ENCODE measurements at regions not wholly inside any gene's neighbourhood (a gene's known extent, or its start where the extent isn't known, plus 50 kb on each side); places are given as distances from the start of the nearest gene placed in this dataset.

DNA sequence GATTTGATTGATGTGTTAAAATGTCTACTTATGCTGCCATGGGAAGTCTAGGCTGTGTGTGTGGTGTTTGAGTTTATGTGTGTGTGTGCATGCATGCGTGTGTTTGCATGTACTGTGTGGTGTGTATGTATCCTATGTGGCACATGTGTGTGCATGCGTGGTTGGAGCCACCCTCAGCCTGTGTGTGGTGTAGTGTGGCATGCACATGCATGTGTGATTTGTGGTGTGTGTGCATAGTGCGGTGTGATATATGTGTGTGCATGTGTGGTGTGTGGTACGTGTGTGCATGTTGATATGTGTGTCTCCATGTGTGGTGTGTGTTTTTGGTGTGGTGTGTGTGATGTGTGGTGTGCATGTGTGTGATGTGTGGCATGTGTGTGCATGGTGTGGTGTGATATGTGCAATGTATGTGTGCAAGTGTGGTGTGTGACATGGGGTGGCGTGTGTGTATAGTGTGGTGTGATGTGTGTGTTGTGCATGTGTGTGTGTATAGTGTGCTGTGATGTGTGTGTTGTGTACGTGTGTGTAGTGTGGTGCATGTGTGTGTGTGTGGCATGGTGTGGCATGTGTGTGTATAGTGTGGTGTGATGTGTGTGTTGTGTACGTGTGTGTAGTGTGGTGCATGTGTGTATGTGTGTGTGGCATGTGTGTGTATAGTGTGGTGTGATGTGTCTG lies 66.6 kb upstream of the HDAC4 start (continued):
- TF ChIP-seq, protein P1, sequence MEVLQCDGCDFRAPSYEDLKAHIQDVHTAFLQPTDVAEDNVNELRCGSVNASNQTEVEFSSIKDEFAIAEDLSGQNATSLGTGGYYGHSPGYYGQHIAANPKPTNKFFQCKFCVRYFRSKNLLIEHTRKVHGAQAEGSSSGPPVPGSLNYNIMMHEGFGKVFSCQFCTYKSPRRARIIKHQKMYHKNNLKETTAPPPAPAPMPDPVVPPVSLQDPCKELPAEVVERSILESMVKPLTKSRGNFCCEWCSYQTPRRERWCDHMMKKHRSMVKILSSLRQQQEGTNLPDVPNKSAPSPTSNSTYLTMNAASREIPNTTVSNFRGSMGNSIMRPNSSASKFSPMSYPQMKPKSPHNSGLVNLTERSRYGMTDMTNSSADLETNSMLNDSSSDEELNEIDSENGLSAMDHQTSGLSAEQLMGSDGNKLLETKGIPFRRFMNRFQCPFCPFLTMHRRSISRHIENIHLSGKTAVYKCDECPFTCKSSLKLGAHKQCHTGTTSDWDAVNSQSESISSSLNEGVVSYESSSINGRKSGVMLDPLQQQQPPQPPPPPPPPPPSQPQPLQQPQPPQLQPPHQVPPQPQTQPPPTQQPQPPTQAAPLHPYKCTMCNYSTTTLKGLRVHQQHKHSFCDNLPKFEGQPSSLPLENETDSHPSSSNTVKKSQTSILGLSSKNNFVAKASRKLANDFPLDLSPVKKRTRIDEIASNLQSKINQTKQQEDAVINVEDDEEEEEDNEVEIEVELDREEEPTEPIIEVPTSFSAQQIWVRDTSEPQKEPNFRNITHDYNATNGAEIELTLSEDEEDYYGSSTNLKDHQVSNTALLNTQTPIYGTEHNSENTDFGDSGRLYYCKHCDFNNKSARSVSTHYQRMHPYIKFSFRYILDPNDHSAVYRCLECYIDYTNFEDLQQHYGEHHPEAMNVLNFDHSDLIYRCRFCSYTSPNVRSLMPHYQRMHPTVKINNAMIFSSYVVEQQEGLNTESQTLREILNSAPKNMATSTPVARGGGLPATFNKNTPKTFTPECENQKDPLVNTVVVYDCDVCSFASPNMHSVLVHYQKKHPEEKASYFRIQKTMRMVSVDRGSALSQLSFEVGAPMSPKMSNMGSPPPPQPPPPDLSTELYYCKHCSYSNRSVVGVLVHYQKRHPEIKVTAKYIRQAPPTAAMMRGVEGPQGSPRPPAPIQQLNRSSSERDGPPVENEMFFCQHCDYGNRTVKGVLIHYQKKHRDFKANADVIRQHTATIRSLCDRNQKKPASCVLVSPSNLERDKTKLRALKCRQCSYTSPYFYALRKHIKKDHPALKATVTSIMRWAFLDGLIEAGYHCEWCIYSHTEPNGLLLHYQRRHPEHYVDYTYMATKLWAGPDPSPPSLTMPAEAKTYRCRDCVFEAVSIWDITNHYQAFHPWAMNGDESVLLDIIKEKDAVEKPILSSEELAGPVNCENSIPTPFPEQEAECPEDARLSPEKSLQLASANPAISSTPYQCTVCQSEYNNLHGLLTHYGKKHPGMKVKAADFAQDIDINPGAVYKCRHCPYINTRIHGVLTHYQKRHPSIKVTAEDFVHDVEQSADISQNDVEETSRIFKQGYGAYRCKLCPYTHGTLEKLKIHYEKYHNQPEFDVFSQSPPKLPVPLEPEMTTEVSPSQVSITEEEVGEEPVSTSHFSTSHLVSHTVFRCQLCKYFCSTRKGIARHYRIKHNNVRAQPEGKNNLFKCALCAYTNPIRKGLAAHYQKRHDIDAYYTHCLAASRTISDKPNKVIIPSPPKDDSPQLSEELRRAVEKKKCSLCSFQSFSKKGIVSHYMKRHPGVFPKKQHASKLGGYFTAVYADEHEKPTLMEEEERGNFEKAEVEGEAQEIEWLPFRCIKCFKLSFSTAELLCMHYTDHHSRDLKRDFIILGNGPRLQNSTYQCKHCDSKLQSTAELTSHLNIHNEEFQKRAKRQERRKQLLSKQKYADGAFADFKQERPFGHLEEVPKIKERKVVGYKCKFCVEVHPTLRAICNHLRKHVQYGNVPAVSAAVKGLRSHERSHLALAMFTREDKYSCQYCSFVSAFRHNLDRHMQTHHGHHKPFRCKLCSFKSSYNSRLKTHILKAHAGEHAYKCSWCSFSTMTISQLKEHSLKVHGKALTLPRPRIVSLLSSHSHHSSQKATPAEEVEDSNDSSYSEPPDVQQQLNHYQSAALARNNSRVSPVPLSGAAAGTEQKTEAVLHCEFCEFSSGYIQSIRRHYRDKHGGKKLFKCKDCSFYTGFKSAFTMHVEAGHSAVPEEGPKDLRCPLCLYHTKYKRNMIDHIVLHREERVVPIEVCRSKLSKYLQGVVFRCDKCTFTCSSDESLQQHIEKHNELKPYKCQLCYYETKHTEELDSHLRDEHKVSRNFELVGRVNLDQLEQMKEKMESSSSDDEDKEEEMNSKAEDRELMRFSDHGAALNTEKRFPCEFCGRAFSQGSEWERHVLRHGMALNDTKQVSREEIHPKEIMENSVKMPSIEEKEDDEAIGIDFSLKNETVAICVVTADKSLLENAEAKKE (CRISPR knock-in tag; IDR thresholded peaks at IDR 0.05) = no peak
- TF ChIP-seq ZNF331 (CRISPR knock-in tag; IDR thresholded peaks at IDR 0.05; ENCODE audit: low read depth) (no peak), CREB1 (CRISPR knock-in tag; IDR thresholded peaks at IDR 0.05; ENCODE audit: low read depth) (no peak), ZNF114 (CRISPR knock-in tag; IDR thresholded peaks at IDR 0.05) (no peak), EZH2 (IDR thresholded peaks at IDR 0.05; ENCODE audit: low read depth, unreplicated experiment) (no peak), NANOG (IDR thresholded peaks at IDR 0.05; ENCODE audit: borderline replicate concordance) (no peak), EZH2phosphoT487 (IDR thresholded peaks at IDR 0.05; ENCODE audit: unreplicated experiment) (no peak), JUNB (IDR thresholded peaks at IDR 0.05; ENCODE audit: unreplicated experiment) (no peak)
- TF ChIP-seq, protein P2, sequence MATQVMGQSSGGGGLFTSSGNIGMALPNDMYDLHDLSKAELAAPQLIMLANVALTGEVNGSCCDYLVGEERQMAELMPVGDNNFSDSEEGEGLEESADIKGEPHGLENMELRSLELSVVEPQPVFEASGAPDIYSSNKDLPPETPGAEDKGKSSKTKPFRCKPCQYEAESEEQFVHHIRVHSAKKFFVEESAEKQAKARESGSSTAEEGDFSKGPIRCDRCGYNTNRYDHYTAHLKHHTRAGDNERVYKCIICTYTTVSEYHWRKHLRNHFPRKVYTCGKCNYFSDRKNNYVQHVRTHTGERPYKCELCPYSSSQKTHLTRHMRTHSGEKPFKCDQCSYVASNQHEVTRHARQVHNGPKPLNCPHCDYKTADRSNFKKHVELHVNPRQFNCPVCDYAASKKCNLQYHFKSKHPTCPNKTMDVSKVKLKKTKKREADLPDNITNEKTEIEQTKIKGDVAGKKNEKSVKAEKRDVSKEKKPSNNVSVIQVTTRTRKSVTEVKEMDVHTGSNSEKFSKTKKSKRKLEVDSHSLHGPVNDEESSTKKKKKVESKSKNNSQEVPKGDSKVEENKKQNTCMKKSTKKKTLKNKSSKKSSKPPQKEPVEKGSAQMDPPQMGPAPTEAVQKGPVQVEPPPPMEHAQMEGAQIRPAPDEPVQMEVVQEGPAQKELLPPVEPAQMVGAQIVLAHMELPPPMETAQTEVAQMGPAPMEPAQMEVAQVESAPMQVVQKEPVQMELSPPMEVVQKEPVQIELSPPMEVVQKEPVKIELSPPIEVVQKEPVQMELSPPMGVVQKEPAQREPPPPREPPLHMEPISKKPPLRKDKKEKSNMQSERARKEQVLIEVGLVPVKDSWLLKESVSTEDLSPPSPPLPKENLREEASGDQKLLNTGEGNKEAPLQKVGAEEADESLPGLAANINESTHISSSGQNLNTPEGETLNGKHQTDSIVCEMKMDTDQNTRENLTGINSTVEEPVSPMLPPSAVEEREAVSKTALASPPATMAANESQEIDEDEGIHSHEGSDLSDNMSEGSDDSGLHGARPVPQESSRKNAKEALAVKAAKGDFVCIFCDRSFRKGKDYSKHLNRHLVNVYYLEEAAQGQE (IDR thresholded peaks at IDR 0.05; ENCODE audit: unreplicated experiment) = no peak
- TF ChIP-seq, protein P3, sequence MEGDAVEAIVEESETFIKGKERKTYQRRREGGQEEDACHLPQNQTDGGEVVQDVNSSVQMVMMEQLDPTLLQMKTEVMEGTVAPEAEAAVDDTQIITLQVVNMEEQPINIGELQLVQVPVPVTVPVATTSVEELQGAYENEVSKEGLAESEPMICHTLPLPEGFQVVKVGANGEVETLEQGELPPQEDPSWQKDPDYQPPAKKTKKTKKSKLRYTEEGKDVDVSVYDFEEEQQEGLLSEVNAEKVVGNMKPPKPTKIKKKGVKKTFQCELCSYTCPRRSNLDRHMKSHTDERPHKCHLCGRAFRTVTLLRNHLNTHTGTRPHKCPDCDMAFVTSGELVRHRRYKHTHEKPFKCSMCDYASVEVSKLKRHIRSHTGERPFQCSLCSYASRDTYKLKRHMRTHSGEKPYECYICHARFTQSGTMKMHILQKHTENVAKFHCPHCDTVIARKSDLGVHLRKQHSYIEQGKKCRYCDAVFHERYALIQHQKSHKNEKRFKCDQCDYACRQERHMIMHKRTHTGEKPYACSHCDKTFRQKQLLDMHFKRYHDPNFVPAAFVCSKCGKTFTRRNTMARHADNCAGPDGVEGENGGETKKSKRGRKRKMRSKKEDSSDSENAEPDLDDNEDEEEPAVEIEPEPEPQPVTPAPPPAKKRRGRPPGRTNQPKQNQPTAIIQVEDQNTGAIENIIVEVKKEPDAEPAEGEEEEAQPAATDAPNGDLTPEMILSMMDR (conservative IDR thresholded peaks at IDR 0.05; ENCODE audit: low read depth in 2 of 2) = no peak
